GM18907 (cell line): ENCODE measurements at regions not wholly inside any gene's neighbourhood (a gene's known extent, or its start where the extent isn't known, plus 50 kb on each side); places are given as distances from the start of the nearest gene placed in this dataset.
"Not testable (repeated sequence)": the region's sequence is repeated elsewhere in the genome, so short reads cannot be mapped to it uniquely, and the experiment has no call there.

Source experiments
- ATAC-seq: cut with Tn5 transposase; IDR thresholded peaks from one replicate; pipeline ENCODE4 v1.9.1; 2021; ENCODE audit warnings: mild to moderate bottlenecking, moderate library complexity; ENCODE audit not compliant: unreplicated experiment

DNA sequence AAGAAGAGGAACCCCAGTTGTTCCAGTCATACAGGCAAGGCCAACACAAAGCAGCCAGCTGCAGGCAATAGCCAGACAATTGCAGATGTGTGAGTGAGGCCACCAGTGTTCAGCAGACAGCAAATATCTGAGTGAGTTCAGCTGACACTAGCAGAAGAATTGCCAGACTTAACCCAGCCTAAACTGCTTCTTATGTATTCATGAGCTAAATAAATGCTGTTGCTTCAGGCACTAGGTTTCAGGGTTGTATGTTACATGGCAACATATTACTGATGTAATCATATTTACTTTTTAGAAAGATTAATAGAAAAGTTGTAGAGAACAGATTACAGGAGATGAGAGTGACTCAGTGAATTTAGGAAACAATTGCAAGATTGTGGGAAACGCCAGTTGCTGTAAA lies 129.8 kb upstream of the CHODL start:
- no peak for ATAC-seq

DNA sequence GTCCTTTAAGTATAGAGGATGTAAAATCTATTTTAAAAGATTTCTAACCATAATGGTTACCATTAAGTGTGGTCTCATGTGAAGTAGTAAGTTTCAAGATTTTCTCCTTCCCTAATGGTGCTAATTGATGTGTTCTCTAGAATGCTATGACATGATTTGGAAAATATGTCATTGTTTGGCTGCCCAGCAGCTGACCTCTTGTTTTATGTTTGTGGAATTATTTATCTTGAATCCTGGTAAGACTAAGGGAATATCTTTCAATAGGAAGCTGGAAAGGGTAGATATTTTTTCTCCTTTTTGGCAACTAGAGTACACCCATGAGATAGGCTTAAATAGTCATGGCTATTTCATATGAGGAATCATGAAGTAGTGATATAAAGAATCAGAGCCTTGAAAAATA lies 139.8 kb upstream of the CHODL start:
- no peak for ATAC-seq

DNA sequence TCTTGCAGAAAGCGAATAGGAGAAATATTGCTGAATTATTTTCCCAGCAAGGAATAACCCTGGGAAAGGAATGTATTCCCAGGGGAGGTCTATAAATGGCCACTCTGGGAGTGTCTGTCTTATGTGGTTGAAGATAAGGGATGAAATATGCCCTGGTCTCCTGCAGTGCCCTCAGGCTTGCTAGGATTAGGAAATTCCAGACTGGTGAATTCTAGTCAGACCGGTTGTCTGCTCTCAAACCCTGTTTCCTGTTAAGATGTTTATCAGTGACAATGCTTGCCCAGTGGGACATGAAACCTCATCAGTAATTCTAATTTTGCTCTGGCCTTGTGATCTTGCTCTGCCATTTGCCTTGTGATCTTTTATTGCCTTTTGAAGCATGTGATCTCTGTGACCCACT lies 148.2 kb upstream of the CHODL start:
- ATAC-seq = not testable (repeated sequence)

DNA sequence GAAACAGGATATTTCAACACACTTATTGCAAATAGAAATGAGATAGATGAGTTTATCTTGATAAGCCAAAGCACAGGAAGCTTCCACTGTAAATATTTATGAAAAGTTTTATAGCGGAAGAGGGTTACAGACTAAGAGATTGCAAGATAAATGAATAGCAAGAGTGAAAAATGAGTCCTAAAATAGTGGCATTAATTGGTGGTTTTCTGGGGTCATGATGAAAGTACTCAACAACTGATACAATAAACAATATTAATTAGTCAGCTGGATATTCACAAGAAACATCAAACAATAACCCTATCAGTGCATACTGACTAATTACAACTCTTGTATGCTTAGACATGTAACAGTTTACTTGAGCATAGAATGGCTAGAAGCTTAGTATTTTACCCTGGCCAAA lies 154.8 kb upstream of the CHODL start:
- ATAC-seq = no peak

DNA sequence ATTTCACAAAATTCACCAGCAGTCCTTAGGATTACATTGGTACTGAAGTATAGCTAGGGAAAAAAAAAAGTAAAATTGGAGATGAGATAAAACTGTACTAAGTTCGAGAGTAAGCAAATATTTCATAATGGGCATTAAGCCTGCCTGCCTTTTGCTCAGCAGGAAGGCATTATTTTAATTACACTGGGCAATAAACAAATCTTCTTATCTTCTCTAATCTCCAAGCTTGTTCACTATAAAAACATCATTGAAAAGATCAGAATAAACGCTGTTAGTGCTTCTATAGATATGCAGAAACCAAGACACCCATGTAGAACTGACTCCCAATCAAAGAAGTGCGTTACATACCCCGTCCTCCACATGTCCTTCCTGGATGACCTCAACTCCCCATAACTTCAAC lies 174.2 kb upstream of the CHODL start:
- ATAC-seq = no peak

DNA sequence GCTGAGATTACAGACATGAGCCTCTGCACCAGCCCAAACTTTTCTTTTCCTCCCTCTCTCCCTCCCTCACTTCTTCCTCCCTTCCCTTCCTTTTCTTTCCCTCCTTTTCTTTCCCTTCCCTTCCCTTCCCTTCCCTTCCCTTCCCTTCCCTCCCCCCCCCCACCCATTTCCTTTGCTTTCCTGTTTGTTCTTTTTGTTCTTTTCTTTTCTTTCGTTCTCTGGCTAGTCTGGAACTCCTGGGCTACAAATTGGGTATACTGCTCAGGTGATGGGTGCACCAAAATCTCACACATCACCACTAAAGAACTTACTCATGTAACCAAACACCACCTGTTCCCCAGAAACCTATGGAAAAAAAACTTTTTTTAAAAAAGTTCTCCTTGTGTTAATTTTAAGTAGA lies 174.8 kb upstream of the CHODL start:
- no peak for ATAC-seq

DNA sequence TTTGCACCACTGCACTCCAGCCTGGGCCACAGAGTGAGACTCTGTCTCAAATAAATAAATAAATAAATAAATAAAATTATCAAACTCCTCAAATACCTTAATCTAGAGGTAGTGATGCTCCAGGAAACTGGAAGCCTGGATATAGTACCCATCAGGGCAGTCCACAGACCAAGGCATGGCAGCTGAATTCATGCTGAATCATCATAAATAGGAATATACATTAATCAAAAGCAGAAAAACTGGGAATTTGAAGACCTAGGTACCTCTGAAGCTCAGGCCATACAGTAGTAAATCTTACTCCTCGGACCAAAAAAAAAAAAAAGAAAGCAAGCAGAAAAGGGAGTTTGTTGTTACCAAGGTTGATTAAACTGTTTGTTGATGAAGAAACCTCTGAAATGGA lies 184.2 kb upstream of the CHODL start:
- no peak for ATAC-seq

DNA sequence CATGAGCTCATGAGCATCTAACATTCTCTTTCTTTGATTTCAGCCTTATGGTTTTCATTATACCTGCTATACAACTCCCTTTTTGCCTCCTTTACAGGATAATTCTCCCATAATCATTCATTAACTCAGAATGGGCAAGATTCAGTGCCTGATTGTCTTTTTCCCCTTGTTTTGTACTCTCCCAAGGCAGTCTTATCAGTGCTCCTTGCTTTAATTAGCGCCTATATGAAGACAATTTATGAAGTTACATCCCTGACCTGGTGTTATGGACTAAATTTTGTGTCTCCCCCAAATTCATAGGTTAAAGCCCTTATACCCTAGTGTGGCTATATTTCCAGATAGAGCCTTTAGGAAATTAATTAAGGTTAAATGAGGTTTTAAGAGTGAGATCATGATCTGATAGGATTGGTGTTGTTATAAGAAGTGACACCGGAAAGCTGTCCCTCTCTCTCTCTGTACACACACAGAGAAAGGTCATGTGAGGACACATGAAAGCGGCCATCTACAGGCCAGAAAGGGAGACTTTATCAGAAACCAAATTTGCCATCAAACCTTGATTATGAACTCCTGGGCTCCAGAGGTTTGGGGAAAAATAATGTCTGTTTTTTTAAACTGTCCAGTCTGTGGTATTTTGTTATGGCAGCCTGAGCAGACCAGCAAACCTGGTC lies 185.8 kb upstream of the CHODL start:
- ATAC-seq = no peak

DNA sequence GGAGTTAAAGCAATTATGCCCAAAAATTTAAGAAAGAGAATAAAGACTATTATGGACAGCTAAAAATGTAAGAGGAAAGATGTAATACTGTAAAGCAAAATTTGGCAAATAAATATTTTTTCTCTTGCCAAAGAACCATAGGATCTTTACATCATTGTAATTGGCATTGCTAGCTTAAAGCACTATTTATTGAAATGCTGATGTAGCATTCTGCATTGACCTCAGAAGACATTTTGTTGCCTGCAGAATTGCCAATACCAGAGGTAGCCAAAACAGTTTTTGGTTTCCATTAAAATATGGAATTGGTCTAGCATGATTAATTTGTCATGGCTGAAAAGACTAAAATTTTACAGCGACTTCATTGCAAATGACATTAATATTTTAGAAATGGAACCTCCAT lies 191.5 kb upstream of the CHODL start:
- no peak for ATAC-seq

DNA sequence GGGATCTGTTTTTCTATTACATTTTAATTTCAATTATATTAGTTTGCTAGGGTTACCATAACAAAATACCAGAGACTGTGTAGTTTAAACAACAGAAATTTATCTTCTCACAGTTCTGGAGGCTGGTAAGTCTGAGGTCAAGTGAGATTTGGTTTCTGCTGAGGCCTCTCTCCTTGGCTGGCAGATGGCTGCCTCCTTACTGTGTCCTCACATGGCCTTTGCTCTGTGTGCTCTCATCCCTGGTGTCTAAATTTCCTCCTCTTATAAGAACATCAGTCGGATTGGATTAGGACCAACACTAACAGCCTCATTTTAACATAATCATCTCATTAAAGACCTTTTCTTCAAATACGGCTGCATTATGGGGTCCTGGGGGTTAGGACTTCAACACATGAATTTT lies 195.2 kb upstream of the CHODL start:
- no peak for ATAC-seq

DNA sequence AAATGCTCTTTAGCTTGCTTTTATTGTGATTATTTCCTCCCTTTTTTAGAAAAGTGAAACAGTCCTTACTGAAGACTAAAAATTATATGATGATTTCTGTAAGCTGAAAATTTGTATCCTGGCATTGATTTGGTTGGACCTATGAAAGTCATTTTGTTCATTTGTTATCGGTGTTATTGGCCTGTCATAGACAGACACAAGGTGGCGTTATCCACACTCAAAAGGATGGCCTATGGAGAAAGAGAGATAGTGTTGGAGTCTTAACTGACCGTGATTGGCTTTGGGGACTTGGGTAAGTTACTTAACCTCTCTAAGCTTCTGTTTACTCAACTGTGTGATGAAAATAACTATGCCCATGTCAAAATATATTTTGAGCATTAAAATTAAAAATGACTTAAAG lies 203.6 kb upstream of the CHODL start:
- no peak for ATAC-seq

DNA sequence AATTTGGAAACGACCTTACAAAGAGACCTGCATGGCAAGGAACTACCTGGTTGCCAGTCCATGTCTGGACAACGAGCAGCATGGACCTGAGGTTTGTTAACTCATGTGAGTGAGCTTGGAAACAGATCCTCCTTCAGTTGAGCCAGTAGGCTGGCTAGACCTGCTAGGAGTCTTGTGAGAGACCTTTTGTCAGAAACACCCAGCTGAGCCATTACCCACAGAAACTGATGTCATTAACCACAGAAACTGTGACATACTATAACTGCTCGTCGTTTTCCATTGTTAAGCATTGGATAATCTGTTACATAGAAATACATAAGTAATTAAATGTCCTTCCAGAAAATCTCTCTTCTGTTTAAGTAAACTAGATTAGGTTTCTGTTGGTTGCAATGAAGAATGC lies 211.1 kb upstream of the C21orf91 start:
- ATAC-seq = no peak

DNA sequence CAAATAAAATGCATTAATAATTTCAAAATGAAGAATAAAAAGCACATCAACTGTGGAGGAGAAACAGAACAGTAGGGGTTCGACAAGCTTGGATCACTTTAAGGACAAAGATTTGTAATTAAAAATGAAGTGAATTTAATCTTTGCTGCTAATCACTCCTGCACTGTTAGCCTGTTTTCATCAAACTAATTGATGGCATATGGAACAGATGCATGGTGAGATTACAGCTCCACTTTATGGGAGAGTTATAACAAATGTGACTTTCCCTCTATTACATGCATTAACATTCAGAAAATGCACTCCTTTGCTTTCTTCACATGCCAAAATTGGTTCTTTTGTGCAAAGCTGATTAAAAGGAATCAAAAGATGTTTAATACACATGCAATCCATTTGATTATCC lies 207.2 kb upstream of the C21orf91 start:
- ATAC-seq = no peak

DNA sequence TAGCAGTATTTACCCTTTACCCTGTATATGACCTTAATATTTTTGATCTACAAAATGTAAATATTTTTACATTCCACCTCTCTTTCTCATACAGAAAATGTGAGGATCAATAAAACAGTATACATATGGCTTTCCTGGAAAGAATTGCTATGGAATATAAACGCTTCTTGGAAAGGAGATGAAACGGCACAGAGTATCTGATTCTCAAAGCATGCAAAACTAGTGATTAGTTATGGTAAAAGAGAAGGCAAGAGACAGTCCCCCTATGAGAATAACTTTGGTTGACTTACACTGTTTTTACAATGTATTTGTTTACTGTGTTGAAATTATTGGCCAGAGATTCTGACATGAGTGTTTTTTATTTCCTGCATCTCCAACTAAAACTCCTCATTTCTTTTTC lies 204.6 kb upstream of the C21orf91 start:
- no peak for ATAC-seq

DNA sequence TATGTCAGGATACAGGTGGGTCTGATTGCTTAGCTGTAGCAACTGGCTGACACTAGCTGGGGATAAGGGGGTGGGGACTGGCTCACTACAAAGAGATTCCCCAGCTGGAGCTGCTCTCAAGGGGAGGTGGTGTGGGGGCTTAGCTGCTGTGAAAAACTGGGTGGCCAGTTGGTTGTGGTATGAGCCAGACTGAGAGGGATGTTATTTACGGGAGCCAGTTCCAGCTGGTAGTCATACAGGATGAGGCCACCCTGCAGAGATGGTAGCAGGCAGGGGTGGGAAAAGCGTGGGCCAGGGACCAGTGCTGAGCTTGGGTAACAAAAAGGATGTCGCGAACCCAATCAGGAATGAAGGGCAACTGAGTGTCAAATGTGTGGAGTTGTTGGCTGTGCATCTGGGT lies 204.0 kb upstream of the C21orf91 start:
- no peak for ATAC-seq

DNA sequence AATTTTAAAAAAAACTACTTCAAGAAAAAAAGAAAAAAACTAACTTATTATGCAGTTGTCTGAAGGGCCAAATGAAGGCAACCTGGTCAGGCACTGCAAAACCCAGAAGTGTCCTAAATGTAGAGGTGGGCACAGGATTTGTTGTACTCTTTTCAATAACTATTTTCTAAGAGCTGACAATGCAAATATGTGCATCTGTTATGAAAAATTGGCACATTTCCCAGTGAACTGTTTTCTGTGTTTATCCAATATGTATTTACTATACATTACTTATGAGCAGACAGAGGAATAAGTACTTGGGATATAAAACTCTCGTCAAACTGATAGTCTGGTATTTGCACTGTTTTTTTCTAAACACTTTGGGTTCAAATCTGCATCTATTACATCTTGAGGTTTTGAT lies 188.0 kb upstream of the C21orf91 start:
- no peak for ATAC-seq

DNA sequence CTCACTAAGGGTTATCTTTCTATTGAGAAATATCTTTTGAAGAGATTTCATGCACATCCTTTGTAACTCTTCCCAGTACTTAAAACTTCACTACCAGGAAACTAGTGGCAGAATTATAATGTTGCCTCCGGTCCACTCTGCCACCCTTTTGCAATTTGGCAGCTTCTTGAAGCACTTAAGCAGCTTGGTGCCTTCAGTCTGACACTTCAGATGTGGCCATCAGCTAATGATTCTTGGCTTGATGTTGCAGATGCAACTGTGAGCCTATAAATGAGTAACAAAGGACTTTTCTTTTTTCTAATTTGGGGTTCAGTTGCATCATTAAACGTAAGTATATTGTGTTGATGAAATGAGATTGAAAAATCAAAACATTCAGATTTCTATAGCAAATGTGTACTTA lies 187.5 kb upstream of the C21orf91 start:
- no peak for ATAC-seq

DNA sequence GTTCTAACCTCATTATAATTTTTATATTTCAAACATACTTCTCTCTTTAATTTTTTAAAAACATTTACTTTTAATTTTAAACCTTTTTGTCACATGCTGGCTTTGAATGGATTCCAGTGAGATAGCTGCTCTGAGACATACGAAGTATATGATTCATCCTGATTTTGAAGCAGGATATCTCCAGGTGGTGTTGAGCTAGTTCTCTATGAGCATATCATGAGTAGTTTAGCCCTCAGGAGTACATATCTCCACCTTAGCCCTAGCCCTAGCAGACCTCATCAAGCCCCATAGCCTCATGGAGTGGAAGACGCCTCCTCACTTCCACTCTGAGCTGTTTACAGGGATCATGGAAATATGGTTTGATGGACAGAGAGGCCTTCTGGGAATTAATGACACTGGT lies 183.2 kb upstream of the C21orf91 start:
- no peak for ATAC-seq

DNA sequence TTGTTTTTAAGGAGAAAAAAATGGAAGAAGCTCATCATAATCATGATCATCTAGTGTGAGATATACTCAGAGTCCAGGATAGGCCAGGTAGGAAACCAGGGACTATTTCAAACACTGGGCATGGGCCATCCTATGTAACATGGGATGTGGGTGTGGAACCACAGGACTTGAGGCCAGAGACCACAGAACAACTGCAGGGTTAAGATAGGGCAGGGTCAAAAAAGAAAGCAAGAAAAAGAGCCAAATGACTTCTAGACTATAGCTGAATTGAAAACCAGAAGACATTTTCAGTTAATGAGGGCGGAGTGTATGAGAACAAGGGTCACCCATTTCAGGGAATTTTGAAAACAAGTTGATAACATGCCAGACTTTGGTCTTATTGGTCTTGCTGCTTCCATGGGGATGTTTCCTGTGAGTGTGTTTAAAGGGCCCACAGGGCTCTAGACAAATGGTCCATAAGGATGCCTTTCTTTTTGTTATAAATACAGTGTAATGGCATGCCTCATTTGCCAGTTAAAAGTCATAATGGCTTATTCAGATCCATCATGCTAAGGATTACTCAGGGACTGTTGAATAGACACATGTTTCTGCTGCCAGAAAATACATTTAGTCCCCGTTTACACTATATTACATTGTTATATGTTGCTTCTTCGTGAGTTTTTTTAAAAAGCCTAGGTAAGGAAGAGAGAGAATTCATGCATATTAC lies 182.0 kb upstream of the C21orf91 start:
- no peak for ATAC-seq

DNA sequence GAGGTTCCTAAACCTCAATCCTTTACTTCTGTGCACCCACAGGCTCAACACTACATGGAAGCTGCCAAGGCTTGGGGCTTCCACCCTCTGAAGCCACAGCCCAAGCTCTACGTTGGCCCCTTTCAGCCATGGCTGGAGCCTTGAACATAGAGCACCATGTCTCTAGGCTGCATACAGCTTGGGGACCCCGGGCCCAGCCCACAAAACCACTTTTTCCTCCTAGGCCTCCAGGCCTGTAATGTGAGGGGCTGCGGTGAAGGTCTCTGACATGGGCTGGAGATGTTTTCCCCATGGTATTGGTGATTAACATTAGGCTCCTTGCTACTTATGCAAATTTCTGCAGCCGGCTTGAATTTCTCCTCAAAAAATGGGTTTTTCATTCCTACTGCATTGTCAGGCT lies 179.4 kb upstream of the C21orf91 start:
- not testable (repeated sequence) for ATAC-seq

DNA sequence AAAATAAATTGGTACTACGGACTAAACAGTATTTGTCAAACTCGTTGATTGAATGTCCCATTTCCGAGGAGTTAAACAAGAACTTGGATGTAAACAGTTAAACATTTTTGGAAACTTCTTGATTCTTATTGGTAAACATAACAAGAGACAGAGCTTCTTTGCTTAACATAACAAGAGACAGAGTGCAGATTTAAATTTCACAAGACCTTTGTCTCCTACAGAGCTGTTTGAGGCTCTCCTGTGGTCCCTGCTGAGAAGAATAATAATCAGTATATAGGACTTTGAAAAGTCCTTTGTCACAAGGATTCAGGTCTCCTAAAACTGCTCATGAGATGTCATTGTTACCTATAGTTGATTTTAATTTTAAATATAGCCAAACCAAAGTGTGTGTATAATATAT lies 170.6 kb upstream of the C21orf91 start:
- ATAC-seq = no peak

DNA sequence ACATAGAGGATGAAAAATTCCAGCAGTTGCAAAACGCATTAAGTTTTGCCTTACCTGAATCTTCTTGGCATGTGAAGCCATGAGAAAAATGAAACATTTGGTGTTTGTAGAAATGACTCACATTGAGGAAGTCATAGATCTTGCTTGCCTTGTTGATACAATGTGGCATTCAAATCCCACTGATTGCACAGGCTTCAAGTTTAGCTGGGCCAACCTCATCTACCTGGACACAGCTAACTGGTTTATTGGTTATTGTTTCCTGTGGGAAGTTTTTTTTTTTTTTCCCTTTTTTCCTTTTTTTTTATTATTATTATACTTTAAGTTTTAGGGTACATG lies 168.9 kb upstream of the C21orf91 start:
- no peak for ATAC-seq
